ENCODE measurements at regions not wholly inside any gene's neighbourhood (a gene's known extent, or its start where the extent isn't known, plus 50 kb on each side); places are given as distances from the start of the nearest gene placed in this dataset.

GRCh38 chr9:31040564-31040963 is 1343.9 kb upstream of the ACO1 start:
- TF ChIP-seq CTCF (IDR thresholded peaks at IDR 0.05), result no peak
- no peak for TF ChIP-seq POLR2A (IDR thresholded peaks at IDR 0.05)

All from testis (tissue), 2 donors.